Stimulated activated CD4-positive, alpha-beta T cell treated with anti-CD3 and anti-CD28 coated beads, Interleukin-1b, Interleukin-23, amount 100 ng/mL, for 1 hour (primary cell): ENCODE measurements at regions not wholly inside any gene's neighbourhood (a gene's known extent, or its start where the extent isn't known, plus 50 kb on each side); places are given as distances from the start of the nearest gene placed in this dataset.
"Not testable (repeated sequence)": the region's sequence is repeated elsewhere in the genome, so short reads cannot be mapped to it uniquely, and the experiment has no call there.

Source experiments
- DNase-seq, 2 donors: peaks; one replicate each; pipeline ENCODE4 v3.0.0-alpha.2; 2020; ENCODE audit warnings: low read depth in 2 of 2

- no peak for DNase-seq
These were observed 73.8 kb downstream of the DIO3 start for GRCh38 chr14:101634850-101635748.

- no peak for DNase-seq
These were observed 74.7 kb downstream of the DIO3 start for GRCh38 chr14:101635749-101636560.

GRCh38 chr14:101639241-101639833, 78.0 kb downstream of the DIO3 start:
- no peak for DNase-seq

GRCh38 chr14:101643651-101644050, 82.4 kb downstream of the DIO3 start:
- DNase-seq, result no peak

- no peak for DNase-seq
These were observed 92.8 kb downstream of the DIO3 start for GRCh38 chr14:101654051-101654450.

GRCh38 chr14:101657372-101657771, 96.1 kb downstream of the DIO3 start:
- DNase-seq, result no peak

- DNase-seq, result no peak
These were observed 95.9 kb upstream of the PPP2R5C start for GRCh38 chr14:101665478-101666078.

- DNase-seq, result no peak
These were observed 95.2 kb upstream of the PPP2R5C start for GRCh38 chr14:101666264-101666663.

GRCh38 chr14:101669629-101670028, 91.9 kb upstream of the PPP2R5C start:
- no peak for DNase-seq

- DNase-seq, result no peak
These were observed 87.6 kb upstream of the PPP2R5C start for GRCh38 chr14:101673873-101674272.

GRCh38 chr14:101675835-101676234, 85.7 kb upstream of the PPP2R5C start:
- DNase-seq, result not testable (repeated sequence)

GRCh38 chr14:101677912-101678327, 83.6 kb upstream of the PPP2R5C start:
- not testable (repeated sequence) for DNase-seq

- DNase-seq, result no peak
These were observed 79.7 kb upstream of the PPP2R5C start for GRCh38 chr14:101681795-101682194.

- DNase-seq, result no peak
These were observed 78.1 kb upstream of the PPP2R5C start for GRCh38 chr14:101683365-101683764.

- no peak for DNase-seq
These were observed 73.6 kb upstream of the PPP2R5C start for GRCh38 chr14:101687756-101688546.

- DNase-seq, result no peak
These were observed 72.4 kb upstream of the PPP2R5C start for GRCh38 chr14:101689039-101689501.

GRCh38 chr14:101689966-101690365, 71.5 kb upstream of the PPP2R5C start:
- not testable (repeated sequence) for DNase-seq

GRCh38 chr14:101695659-101696058, 65.8 kb upstream of the PPP2R5C start:
- no peak for DNase-seq

- no peak for DNase-seq
These were observed 57.4 kb upstream of the PPP2R5C start for GRCh38 chr14:101704140-101704539.

- peak; percentile 19 to 32 for DNase-seq
These were observed 55.6 kb upstream of the PPP2R5C start for GRCh38 chr14:101705733-101706508.
